OCI-LY3 (cell line): ENCODE measurements at regions not wholly inside any gene's neighbourhood (a gene's known extent, or its start where the extent isn't known, plus 50 kb on each side); places are given as distances from the start of the nearest gene placed in this dataset.

Experiments
- CTCF ChIP-seq: fragments of 200-600, 300-600 bp; sonication (generic); IDR thresholded peaks from 2 replicates; pipeline ENCODE4 v1.5.1; 2014; ENCODE audit warnings: antibody characterized with exemption, low read length, low read depth
- EZH2phosphoT487 ChIP-seq: fragments of 200-600 bp; shearing (Covaris generic); IDR thresholded peaks from 2 replicates; pipeline ENCODE4 v1.6.1; 2018; ENCODE audit warnings: antibody characterized with exemption, mixed run types, low read depth

DNA sequence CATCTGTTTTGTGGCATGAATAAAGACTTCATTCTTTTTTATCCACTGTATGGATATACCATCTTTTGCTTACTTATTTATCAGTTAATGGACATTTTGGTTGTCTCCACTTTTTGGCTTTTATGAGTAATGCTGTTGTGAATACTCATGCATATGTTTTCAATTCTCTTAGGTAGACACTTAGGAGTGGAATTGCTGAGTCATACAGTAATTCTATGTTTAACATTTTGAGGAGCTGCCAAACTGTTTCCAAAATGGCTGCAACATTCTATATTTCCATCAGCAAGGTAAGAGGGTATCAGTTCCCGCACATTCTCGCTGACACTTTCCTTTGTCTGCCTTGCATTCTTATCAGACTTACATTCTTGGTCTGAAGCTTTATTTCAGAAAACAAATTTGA is 191.1 kb downstream of the WNT5A start:
- no peak for TF ChIP-seq CTCF
- no peak for TF ChIP-seq EZH2phosphoT487
